HG02884 (cell line): ENCODE measurements at regions not wholly inside any gene's neighbourhood (a gene's known extent, or its start where the extent isn't known, plus 50 kb on each side); places are given as distances from the start of the nearest gene placed in this dataset.

Experiments used
- ATAC-seq: cut with Tn5 transposase; IDR thresholded peaks from one replicate; pipeline ENCODE4 v1.9.1; 2021; ENCODE audit warnings: mild to moderate bottlenecking, moderate library complexity; ENCODE audit not compliant: unreplicated experiment

DNA sequence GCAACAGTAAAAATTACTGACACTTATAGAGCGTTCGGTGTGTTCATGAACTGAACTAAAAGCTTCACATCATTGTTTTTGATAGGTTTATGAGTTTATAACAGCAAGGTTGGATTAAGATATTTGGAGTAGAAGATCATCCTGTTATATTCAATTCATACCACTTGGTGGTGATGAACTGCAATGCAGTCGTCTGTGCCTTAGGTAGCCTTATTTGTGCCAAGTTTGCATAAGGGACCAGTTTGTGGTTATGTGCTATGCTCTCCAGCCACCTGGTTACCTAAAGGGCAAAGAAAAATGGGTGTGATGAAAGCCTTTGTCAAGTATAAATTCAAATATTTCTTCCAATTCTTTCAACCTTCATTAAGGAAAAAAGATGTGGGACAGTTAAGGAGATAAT is 150.9 kb upstream of the KCNH7 start:
- ATAC-seq = no peak

DNA sequence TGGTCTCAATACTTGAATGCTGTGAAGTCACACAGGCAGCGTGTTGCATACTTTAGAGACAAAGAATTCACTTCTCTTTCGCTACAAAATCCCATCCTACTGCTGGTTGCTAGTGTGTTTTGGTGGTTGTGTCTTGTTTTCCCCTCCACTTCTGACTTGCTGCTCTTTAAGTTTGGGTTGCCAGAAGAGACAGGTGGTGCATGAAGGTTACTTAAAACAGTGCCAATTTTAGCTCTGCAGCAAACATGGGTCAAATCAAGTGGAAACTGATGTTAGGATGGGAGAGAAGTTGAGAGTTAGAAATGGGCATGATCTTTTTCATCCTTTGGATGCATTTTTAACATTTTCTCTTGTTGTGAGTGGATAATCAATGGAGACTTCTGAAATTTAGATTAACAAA is 136.2 kb upstream of the KCNH7 start:
- ATAC-seq = no peak

DNA sequence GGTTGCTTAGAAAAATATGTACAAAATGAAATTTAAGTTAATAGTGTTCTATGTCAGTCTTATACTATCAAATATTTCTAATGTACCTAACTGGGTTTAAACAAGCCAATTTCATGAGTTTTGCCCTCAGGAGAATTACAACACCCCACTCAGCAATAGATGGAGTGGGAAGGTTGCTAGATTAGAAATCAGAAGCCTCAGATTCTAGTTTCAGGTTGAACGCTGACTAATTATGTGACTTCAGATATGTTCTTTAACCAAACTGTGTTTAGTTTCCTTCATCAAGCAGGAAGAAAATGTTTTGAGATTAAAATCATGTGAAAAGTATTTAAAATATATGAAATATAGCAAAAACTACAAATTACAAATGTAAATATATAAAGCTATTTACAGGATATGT is 133.8 kb upstream of the KCNH7 start:
- peak; percentile 55 for ATAC-seq

DNA sequence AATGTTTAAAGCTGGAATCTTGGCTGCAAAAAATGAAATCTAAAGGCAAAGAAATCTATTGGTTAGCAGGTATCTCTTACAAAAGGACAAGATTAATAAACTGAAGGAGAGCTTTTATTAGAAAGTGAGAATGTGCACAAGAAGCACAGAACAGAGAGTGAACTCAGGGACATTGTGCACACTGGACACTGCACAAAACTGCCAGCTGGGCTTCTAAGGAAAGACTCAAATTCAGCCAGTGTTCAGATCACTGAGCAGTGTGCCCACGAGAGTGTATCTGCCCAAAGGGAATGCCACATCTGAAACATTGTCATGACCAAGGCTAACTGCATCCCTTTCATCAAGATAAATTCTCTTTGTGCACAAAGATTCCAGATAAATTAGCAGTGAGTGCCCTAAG is 129.7 kb upstream of the KCNH7 start:
- no peak for ATAC-seq

DNA sequence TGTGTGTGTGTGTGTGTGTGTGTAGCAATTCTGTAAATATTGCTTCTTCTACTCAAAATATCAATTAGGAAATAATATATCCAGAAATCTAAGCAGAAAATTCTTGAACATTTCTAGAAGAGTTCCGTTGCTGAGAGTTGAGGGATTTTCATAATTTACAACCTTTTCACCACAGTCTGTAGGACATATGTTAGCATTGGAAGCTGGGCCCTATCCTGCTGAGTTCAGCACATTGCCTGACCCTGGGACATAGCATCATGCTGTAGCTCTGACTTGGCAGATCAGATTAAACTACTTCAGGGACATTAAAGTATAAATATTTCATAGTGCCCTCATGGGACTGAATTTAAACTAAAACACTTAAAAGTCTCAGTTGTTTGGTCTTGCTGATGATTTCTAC is 129.2 kb upstream of the KCNH7 start:
- no peak for ATAC-seq

DNA sequence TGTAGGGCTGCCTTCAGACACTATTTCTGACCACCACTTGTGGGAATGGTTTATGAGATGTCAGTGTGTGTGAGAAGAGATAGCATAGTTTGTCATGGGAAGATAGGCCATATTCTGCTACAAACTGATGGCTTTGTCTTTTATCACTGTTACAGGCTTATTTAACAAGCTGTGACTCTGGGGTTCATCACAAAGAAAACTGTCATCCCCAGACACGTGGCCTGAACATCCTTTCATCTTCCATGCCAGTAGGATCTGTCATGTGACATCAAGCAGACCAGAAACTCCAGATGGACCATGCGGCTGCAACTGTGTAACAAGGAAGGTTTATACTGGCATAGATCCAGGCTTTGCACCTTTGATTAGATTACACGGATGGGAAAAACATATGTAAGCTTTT is 128.6 kb upstream of the KCNH7 start:
- ATAC-seq = no peak

DNA sequence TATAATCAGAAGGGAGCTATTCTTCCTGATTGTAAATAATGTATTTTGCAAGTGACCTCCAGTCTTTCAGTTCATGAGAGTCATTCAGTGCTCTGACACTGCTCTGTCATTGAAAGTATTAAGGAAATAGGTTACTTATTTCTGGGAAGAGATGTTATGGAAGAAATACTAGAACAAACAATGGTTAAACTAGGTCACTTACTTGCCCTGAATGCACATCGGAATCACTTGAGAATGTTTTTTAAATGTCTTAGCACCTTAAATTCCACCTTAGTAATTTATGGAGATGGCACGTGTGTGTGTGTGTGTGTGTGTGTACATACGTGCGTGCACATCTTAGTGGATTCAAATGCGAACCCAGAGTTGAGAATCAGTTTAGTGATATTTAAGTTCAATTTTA is 126.6 kb upstream of the KCNH7 start:
- ATAC-seq = no peak

DNA sequence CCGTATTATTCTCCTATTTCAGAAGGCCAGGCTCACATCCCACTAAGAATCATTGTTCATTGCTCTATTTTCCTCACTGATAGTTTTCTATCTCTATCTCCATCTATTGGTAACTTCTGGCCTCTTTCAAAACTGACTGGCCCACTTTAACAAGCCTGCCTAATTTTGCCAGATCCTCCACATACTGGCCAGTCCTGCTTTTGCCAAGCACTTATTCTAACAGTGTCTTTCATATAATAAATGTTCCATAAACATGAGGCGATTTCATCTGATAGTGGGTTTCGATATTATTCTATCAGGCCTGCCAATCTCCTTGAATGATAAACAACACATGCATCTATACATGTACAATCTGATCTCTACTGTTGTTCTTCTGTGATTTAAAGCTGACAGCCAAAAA is 125.9 kb upstream of the KCNH7 start:
- no peak for ATAC-seq

DNA sequence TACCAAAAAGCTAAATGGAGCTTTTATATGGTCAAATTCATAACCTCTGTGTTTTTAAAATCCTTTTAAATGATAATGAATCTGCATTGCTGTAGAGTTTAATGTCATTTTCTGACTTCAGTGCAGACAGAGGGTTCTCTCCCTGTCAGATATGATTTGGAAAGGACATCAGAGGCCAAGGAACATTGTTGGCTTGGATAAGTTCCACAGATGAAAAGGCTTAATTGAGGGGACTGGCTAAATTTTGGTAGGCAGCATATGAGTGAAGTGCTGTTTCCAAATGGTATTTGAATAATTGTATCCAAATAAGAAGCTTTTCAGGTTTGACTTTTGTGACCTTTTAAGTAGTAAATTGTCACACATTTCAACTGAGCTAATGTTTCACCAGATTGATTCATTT is 124.6 kb upstream of the KCNH7 start:
- no peak for ATAC-seq

DNA sequence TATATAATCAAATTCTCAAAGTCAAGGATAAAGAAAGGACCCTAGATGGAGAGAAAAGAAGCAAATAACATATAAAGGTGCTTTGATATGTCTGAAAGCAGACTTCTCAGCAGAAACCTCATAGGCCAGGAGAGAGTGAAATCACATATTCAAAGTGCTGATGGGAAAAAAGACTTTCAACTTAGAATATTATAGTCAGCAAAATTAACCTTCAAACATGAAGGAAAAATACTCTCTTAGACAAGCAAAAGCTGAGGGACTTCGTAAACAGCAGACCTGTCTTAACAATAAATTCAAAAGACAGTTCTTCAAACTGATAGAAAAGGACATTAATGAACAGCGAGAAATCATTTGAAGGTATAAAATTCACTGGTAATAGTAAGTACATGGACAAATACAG is 107.2 kb upstream of the KCNH7 start:
- no peak for ATAC-seq

DNA sequence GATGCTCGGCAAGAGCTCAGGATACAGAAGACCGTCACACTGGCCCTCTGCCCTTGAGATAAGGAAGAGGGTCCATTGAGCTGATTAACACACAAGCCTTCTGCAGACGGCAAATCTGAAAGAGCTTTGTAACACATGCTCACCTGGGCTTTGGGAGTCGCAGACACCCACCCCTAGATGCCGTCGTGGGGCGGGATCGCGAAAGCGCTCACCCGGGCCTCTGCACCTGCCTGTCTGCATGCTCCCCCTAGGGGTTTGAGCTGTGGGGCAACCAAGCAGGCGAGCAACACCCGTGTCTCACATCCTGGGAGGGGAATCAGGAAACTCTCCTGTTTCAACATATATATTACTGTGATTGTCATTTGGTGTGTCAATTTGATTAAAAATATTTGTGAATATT is 99.8 kb upstream of the KCNH7 start:
- no peak for ATAC-seq

DNA sequence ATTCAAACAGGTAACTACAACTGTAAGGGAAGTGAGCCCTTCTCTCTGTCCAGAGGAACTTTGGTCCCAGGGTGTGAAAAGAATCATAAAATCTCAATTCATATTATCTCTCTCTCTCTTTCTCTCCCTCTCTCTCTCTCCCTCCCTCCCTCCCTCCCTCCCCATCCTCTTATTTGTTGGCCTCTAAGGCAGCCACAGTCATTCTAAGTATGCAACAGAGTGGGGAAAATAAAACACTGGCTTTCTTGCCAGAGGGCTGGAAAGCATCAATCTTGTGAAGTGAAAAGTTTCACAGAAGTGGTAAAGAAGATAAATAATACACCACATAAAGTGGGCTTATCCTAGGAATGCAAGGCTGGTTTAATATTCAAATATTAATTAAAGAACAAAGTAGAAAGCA is 95.6 kb upstream of the KCNH7 start:
- ATAC-seq = no peak

DNA sequence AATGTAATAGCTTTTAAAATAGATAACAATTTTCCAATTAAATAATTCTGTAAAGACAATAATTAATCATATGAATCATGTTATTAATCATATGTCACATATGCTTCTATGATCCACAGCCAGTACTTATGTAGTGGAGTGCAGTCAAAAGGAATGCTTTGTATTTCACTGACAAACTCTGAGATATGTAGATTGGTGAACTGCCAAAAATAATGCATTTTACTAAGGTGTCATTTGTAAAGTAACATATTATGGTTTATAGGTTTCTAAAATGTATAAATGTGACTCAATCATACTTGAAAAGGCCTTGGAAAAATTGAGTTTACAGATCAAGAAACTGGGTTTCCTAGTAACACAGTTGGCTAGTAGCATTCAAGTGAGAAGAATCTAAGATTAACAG is 93.8 kb upstream of the KCNH7 start:
- ATAC-seq = no peak

DNA sequence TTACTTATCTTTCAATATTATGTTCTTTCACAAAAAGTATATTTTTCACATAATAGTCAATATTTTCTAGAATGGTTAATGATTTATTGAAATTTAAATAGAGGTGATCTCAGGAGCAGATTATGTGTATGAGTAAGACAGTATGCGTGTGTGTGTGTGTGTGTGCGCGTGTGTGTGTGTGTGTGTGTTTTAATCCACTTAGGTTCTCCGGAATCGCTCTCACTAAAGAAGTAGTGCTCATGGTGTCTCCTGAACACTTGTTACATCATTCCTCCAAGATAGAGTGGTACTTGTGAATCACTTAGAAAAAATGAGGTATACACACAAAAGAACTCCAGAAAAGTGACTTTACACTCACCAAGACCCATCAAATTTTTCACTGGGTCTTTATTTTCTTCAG is 91.0 kb upstream of the KCNH7 start:
- no peak for ATAC-seq

DNA sequence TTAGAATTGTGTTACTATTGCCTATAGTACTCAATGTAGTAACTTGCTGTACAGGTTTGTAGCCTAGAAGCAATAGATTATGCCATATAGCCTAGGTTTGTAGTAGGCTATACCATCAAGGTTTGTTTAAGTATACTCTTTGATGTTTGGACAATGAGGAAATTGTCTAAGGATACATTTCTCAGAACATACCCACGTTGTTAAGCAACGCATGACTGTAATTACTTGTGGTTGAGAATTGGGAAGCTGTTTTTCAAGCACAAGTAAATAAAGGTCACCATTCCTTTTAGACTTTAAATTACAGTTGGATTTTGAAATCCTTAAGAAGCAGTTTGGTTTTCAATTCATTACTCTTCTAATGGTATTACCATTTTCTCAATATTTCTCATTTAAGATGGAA is 89.8 kb upstream of the KCNH7 start:
- ATAC-seq = no peak

DNA sequence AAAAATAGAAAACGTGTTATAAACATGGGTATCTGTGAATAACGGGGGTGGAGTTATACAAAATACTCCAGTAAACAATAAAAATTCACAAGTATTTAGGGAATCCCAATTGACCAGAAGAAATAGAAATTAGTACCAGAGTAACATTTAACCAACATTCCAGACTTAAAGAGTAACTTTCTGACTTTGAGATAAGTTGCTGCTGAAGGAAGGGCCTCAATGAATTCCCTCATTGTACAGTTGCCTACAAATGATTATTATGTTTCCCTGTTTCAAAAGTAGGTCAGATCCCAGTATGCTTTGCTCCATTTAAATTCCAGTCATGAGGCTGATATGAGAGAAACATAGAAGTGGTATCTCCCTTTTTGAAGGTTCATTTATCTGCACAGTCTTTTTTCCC is 88.3 kb upstream of the KCNH7 start:
- no peak for ATAC-seq

DNA sequence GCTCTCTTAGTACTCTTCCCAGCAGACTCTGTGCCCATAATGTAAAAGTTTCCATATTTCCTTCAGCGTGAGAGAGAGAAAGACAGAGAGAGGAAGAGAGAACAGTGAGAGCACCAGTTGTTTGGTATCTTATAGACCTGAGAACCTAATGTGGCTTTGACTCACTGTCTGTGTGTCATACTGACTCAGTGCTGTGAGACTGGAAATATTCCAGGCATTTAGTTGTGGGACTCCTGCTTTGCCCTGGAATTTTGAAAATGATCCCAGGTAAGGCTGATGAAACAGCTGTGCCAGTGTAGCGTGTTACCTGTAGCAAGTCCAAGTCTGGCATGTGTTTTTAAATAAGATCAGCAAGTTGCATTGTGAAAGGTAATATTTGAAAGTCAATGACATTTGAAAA is 87.9 kb upstream of the KCNH7 start:
- no peak for ATAC-seq

DNA sequence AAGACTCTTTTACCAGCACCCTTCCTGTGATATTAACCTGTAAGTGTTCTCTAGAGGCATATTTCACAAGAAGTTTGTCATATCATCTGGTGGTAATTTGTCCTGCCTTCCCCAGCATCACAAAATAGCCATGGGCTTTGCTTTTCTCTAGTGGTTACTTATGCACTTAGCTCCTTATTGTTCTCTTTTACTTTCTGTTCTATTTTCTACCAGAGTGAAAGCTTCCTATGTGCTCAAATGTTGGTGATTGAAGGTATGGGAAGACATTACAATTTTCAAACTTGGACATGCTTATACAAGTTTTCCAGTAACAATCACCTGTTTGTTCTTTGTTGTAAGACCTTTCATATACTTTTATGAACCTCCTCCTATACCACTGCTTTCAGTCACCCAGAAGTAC is 87.0 kb upstream of the KCNH7 start:
- no peak for ATAC-seq

DNA sequence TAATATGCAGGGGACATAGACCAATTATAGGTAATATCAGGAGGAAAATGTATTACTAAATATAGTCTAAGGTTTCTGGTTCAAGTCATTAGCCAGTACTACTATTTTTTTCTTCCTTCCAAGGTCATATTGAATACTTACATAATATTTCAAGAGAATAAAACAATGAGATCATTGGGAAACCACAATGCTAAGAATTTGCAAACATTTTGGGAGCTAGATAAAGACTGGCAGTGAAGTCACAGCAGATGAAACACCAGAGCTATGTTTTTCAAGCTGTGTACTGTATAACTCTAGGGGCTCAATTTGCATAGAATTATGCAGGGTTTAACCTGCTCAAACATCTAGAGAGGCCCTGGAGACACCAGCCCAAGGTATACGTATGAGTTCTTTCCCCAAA is 80.5 kb upstream of the KCNH7 start:
- ATAC-seq = no peak

DNA sequence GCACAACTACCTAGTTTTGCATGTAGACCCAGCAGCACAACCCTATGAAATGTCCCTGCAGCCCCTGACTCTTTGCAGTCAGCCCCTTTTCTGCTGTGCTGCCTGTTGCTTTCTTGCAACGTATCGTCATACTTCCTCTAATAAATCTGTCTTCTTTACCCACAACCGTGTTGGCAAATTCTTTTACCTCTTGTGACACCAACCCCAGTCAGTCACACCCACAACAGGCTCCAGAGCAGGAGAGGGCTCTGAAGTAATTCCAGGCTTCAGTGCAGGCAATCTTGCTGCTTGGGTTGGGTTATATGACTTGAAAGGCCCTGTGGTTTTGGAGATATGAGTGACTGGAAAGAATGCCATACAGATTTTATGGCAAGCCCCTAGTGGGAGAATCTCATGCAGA is 79.1 kb upstream of the KCNH7 start:
- no peak for ATAC-seq

DNA sequence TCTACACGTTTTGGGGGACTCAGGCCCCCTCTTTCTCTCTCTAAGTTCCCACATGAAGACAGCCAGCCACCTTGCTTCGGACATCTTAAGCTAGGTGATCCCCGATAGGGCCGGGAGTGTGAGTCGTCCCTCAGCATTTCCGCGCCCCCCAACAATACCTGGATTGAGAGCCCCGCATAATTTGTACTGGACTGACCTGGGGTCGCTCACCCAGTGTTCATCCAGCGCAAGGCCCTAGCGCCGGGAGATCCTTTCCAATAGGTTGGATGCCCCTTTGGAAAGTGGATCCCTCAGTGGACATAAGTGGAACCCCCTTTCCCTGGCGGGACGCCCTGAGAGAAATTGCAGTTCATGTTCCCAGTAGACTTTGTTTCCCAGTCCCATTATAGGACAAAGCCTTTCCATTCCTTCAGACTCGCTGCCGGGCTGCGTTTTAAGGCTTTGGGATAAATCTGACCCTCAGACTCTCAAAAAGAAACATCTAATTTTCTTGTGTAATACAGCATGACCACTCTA is 77.8 kb upstream of the KCNH7 start:
- ATAC-seq = no peak

DNA sequence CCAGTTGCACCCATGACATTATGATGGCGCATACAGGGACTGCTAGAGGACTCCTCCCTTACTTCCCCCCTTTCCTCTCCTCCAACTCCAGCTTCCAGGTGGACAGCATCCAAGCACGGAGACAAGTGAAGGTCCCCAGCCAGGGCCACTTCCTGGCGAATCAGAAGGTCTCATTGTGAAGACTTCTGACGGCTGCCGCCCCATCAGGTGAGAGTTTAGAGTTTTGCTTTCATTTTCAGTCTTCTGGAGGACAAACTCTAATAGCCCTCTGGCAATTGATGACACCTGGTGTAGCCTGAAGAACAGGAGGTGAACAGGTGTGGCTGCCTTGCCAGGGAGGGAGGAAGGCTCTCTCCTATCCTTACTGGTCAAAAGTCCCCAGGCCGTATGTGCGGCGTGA is 77.3 kb upstream of the KCNH7 start:
- ATAC-seq = no peak

DNA sequence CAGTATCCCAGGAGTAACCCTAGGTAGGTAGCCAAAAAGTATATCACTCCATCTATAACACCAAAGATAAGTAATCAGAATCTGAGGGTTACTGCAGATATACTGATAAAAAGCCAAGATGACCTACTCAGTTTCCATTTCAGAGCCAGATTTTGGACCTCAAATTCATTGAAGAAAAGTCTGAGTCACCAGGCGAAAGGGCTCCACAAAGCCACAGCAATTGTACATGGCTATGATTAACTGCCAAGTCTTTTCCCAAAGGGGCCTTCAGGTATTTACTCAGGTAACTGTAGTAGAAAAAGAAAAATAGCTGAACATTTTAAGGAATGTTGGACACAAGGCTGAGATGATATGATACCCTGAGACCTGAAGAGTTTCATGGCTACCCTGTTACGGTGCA is 75.6 kb upstream of the KCNH7 start:
- no peak for ATAC-seq

DNA sequence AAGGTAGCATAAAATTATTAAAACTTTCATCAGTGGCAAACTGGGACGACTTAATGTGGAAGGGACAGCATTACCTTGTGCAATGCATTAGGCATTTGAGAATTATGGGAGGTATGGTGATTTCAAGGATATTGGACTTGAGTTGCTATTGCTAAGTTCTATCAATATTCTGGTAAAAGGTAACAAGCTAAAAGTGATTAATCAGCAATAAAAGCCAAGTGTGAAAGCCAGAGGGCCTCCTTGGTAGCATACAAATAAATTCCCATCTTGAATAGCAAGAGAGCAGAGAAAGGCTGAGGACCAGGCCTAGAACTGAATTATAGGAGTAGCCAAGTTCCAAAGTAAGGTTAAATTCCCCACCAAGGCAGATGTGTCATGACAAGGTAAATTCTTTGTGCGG is 74.2 kb upstream of the KCNH7 start:
- no peak for ATAC-seq
